NCI-H748 (cell line): ENCODE measurements at regions not wholly inside any gene's neighbourhood (a gene's known extent, or its start where the extent isn't known, plus 50 kb on each side); places are given as distances from the start of the nearest gene placed in this dataset.
A peak's percentile ranks its signal among the peaks of the same experiment; 100 is the strongest.

Experiments used
- DNase-seq: peaks from one replicate; lab custom pipeline; 2025; ENCODE audit not compliant: unreplicated experiment; lab: John Stamatoyannopoulos, UW

DNA sequence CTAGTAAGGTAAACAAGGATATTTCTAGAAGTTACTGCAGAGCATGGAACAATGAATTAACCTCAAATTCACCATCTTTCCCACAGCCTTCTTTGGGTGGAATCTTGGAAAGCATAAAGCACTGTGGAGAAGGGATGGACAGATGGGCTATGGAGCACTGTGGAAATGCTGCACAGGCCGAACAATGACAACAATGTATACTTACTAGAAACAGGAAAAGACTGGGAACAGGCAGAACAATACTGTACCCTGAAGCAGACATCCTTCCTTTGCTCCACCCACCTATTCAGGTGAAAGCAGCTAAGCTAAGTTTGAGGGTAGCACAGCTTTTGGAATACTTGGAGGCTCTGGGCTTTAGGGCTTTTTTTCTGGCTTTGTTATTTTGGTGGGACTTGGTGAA lies 250.6 kb upstream of the KLF8 start:
- DNase-seq = no peak

DNA sequence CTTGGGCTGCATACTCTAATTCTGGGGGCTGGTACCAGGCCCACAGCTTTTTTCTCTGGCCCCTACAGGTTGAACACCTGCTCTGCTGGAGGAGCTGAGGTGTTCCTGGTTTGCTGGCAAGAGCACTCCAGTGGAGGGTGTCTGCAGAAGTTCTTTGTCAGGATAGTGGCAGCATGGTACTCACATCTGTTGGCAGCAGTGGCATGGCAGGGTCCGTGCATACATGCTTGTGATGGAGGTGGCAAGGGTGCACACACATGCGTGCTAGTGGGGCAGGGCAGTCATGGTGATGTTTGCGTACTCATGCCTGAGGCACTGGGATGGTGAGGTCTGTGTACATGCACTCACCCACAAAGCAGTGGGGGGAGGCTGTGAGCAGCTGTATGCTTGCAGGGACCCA lies 235.5 kb upstream of the KLF8 start:
- DNase-seq = no peak

- no peak for DNase-seq
These were observed 232.0 kb upstream of the KLF8 start for GRCh38 chrX:56000174-56000573.

DNA sequence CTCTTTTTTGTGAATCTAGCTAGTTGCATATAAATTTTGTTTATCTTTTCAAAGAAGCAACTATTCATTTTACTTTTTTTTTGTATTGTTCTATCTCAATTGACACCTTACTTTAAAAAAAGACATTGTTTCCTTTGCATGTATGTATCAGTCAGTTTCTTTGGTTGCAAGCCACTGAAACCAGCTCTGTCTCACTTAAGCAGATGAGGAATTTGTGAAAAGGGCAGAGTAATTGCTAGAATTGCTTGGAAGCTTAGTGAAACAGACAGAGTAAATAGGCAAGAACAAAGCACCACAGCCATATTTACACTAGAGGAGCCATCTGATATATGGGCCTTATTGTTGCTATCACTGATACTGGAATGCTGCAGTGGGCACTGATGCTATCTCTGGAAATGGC lies 231.4 kb upstream of the KLF8 start:
- no peak for DNase-seq

- DNase-seq = peak; percentile 16
These were observed 206.1 kb upstream of the KLF8 start for GRCh38 chrX:56025872-56026571.

GRCh38 chrX:56026815-56027214 lies 205.3 kb upstream of the KLF8 start:
- peak; percentile 1 for DNase-seq

- no peak for DNase-seq
These were observed 203.0 kb upstream of the KLF8 start for GRCh38 chrX:56029188-56029587.

GRCh38 chrX:56029691-56030090 lies 202.5 kb upstream of the KLF8 start:
- no peak for DNase-seq

DNA sequence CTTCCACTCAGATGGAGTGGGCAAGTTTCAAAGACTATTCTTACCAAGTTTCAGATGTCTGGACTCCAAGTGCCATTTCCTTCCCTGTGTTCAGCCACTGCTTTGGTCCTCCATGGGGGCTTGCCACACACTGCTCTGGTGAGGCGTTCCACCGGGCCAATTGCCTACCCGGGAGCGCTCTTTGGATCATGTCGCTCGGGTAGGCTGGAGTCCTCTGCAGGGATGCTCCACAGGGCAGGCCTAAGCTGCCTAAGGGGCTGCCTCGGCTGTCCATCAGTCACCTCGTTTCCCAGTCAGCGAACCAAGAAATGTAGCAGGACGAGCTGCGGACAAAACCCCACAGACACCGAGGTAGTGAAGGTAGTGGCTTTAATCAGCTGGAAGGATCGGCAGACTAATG lies 200.7 kb upstream of the KLF8 start:
- DNase-seq = no peak

DNA sequence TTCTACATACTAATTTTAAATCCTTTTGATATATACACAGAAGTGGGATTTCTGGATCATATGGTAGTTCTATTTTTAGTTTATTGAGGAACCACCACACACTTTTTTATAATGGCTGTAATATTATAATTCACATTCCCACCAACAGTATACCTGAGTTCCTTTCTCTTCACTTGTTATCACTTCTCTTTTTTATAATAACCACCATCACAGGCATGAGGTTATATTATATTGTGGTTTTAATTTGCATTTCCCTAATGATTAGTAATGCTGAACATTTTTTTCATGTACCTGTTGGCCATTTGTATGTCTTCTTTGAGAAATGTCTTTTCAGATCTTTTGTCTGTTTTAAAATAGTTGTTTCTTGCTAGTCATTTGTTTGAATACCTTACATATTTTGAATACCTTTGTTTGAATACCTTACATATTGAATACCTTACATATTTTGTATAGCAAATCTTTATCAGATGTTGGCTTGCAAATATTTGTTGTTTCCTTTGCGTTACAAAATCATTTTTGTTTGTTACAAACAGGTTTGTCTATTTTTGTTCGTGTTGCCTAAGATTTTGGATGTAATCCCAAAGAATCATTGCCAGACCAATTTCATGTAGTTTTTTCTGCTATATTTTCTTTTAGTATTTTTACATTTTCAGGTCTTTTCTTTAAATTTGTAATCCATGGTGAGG lies 198.5 kb upstream of the KLF8 start:
- DNase-seq = no peak

DNA sequence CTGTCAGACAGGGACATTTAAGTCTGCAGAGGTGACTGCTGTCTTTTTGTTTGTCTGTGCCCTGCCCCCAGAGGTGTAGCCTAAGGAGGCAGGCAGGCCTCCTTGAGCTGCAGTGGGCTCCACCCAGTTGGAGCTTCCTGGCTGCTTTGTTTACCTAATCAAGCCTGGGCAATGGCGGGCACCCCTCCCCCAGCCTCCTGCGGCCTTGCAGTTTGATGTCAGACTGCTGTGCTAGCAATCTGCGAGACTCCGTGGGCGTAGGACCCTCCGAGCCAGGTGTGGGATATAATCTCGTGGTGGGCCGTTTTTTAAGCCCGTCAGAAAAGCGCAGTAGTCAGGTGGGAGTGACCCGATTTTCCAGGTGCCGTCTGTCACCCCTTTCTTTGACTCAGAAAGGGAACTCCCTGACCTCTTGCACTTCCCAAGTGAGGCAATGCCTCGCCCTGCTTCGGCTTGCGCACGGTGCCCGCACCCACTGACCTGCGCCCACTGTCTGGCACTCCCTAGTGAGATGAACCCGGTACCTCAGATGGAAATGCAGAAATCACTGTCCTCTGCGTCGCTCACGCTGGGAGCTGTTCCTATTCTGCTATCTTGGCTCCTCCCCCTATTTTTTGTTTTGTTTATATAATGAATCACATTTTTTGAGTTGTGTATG lies 179.4 kb upstream of the KLF8 start:
- peak; percentile 20 for DNase-seq

DNA sequence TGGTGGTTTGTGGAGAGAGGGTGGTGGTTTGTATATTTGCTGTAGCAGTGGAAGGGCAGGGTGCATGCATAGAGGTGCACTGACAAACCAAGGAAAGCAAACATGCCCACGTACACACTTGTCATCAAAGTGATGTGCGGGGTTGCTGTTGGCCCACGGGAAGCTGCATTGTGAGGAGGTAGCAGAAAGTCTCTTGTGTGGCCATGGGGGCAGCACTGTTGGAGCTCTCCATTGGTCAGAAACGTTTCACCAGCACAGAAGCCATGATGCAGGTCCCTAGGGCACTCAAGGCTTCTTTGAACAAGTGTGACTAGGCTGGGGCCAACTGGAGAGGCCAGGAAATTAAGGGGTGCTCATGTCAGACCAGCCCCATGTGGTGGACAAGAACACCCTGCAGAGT lies 174.8 kb upstream of the KLF8 start:
- DNase-seq = no peak

GRCh38 chrX:56066016-56066415 lies 166.1 kb upstream of the KLF8 start:
- no peak for DNase-seq

DNA sequence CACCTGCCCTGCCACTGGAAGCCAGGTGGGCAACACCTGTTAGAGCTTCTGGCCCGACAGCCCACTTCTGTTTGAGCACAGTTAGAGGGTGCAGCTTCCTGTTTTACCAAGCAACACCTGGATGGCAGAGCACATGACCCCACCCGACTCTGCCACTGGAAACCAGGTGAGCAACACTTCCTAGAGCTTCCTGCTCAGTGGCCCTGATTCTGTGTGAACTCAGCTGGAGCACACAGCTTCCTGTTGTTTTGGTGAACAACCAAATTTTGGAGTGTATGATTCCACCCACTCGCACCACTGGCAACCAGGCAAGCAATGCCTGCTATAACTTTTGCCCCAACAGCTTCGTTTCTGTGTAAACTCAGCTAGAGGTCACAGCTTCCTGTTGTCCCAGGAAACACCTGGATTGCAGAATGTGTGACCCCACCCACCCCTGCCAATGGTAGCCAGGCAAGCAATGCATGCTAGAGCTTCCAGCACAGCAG lies 163.8 kb upstream of the KLF8 start:
- DNase-seq = peak; percentile 12

DNA sequence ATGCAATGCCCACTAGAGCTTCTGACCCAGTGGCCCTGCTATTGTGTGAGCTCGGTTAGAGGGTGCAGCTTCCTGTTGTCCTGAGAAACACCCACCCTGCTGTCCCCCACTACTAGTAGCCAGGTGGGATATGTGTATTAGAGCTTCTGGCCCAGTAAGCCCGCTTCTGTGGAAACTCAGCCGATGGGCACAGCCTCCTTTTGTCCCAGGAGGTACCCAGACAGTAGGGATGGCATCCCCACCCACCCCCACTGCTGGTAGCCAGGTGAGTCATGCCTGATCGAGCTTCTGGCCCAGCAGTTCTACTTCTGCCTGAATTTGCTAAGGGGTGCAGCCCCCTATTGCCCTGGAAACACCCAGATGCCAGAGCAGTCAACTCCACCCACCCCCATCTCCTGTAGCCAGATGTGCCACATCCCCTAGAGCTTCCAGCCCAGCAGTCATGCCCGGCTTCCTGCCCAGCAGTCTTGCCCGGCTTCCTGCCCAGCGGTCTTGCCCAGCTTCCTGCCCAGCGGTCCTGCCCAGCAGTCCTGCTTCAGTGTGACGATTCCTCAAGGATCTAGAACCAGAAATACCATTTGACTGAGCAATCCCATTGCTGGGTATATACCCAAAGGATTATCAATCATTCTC lies 162.7 kb upstream of the KLF8 start:
- DNase-seq = no peak

- DNase-seq = no peak
These were observed 142.8 kb upstream of the KLF8 start for GRCh38 chrX:56089376-56089775.

GRCh38 chrX:56099271-56099670 lies 132.9 kb upstream of the KLF8 start:
- no peak for DNase-seq

GRCh38 chrX:56107320-56107719 lies 124.8 kb upstream of the KLF8 start:
- DNase-seq = peak; percentile 81

DNA sequence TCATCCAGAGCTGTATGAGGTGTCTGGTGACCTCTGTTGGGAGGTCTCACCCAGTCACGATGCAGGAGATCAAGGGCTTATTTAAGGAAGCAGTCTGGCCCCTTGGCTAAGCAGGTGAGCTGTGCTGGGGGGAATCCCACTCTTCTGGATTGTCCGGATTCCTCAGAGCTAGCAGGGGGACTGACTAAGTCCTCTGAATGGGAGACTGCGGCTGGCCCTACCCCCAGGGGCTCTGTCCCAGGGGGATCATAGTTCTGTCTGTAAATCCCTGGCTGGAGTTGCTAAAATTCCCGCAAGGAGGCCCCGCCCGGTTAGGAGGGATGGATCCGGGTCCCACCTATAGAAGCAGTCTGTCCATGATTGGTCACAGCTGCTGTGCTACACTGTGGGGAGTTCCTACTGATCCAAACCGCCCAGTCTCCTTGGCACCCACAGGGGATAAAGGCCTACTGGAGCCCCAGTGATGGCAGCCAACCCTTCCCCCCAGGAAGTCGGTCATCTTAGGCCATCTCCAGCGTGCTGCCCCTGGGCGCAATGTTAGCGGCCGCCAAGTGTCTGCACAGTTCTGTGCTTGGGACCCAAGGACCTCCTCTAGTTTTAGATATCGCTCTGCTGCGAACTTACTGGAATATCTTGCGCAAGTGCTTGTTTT lies 118.2 kb upstream of the KLF8 start:
- no peak for DNase-seq

DNA sequence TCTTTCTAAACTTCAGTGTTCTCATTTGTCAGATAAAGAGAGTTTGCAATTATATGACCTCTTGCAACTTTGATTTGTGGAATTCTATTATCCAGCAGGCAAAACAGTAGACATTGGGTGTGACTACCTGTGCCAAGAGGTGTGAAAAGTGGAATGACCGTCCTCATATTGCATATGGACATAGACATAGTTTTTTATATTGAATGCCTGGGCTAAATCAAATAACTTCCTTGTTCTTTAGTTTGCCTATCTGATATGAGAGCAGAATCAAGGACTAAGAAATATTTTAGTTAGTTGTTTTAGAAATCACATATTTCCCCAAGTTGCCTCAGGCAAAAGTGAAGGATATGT lies 117.7 kb upstream of the KLF8 start:
- DNase-seq = no peak

DNA sequence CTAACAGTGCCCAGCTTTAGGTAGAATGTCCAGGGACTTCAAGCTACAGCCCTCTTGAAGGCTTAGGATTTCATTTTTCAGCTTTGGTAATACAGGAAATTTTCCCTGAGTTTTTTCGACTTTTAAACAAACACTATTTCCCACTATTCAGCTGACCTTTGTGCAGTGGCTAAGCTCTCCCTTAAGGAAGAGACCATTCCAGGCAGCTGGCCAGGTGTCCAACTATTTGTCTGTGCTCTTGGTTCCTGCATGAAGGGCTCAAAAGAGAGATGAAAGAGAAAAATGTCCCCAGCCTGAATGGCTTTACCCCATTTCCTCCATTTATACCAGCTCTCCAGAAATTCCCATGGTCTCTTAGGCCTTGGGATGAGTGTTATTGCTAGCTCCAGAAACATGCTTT lies 111.9 kb upstream of the KLF8 start:
- DNase-seq = no peak
